ENCODE measurements at regions not wholly inside any gene's neighbourhood (a gene's known extent, or its start where the extent isn't known, plus 50 kb on each side); places are given as distances from the start of the nearest gene placed in this dataset.

GRCh38 chr9:113646946-113647914 is 183.7 kb downstream of the RGS3 start:
- DNase-seq (ENCODE audit: low read depth): no peak

- no peak for DNase-seq (ENCODE audit: low read depth)
Observed at GRCh38 chr9:113648048-113648447, 184.5 kb downstream of the RGS3 start.

DNA sequence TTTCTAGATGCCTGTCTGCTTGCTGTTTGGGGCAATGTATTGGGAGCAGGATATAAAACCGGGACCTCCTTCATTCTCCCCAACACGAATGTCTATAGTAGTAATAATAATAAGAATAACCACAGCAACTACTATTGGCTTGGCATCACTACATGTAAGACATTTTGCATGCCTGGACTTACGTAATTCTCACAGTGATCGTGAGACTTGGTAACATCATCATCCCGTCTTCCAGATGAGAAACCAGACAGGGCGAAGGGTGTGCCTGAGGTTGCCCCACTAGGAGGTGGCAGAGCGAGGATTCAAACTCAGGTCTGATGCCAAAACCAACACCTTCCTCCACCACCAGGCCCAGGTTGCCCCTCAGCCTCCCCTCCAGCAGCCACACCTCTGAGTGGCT is 185.1 kb downstream of the RGS3 start:
- DNase-seq (ENCODE audit: low read depth): no peak

- DNase-seq (ENCODE audit: low read depth): no peak
Observed at GRCh38 chr9:113649054-113649453, 185.5 kb downstream of the RGS3 start.

- no peak for DNase-seq (ENCODE audit: low read depth)
Observed at GRCh38 chr9:113649855-113650206, 186.3 kb downstream of the RGS3 start.

GRCh38 chr9:113650207-113651131 is 186.9 kb downstream of the RGS3 start:
- no peak for DNase-seq (ENCODE audit: low read depth)

GRCh38 chr9:113651896-113652295 is 188.4 kb downstream of the RGS3 start:
- DNase-seq (ENCODE audit: low read depth): no peak

- no peak for DNase-seq (ENCODE audit: low read depth)
Observed at GRCh38 chr9:113652355-113653152, 189.0 kb downstream of the RGS3 start.

DNA sequence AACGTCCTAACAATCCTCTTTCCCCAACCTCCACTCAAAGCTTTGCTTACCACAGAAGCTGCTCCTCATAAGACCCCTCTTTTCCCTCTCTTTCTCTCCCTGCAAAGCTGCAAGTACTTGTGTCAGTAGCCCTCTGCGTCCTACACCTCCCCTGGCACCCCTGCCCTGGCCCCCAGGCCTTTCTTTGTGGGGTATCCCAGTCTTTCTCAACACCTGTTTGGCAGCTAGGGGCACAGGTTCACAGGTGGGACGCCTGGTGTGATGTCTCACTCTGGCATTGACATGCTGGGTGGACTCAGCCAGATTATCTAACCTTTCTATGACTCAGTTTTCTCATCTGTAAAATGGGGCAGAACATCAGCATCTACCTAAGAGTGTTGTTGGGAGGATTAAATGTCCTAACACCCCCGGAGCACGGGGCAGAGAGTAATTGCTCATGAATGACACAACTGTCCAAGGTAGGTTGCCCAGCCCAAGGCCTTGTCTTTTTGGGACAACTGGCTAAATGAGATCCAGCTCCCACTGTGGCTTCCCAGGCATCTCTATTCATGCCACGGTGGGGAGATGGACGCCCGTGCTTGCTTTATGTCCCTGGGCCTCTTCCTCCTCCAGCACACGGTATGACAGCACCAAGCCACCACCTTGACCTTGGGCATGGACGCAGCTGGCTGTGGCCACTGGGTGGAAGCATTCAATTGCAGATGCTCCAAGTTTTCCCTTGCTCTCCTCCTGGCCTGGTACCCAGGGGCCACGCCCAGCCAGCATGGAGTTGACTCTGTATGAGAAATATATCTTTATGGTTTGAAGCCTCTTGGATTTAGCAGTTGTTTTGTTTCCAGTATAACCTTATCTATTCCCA is 190.4 kb downstream of the RGS3 start:
- no peak for DNase-seq (ENCODE audit: low read depth)

DNA sequence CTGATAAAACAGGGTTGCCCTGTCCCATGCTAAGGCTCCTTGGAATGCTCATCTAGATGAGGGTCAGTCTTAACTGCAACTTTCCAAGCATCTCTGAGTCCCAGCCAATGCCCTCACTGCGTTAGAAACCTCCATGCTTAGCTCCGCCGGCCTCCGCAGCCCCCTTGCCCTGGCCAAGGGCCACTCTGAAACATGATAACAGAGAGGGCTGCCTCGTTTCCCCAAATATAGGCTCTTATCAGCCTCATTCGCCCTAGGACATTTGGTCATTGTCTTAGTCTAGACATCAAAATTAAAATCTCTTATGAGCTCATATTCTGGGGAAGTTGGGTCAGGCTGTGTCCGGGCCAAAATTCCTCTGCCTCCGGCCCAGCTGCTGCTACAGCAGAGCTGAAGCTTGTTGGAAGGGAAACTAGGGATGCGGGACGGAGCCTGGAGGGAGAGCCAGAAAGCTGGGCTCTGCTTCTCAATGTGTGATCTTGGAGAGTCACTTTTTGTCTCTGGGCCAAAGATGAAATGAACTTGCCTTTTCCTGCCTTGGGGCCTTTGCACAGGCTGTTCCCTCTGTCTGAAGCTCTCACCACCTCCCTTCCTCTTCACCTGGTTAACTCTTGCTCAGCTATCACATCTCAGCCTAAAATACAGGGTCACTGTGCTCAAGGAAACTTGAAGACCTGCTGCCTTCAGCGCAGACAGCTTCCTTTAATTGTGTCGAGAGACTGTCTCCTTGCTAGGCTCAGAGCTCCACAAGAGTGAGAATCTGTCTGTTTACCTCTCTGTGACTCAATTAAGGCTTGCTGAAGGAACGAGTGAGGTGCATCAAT is 191.3 kb downstream of the RGS3 start:
- no peak for DNase-seq (ENCODE audit: low read depth)

DNA sequence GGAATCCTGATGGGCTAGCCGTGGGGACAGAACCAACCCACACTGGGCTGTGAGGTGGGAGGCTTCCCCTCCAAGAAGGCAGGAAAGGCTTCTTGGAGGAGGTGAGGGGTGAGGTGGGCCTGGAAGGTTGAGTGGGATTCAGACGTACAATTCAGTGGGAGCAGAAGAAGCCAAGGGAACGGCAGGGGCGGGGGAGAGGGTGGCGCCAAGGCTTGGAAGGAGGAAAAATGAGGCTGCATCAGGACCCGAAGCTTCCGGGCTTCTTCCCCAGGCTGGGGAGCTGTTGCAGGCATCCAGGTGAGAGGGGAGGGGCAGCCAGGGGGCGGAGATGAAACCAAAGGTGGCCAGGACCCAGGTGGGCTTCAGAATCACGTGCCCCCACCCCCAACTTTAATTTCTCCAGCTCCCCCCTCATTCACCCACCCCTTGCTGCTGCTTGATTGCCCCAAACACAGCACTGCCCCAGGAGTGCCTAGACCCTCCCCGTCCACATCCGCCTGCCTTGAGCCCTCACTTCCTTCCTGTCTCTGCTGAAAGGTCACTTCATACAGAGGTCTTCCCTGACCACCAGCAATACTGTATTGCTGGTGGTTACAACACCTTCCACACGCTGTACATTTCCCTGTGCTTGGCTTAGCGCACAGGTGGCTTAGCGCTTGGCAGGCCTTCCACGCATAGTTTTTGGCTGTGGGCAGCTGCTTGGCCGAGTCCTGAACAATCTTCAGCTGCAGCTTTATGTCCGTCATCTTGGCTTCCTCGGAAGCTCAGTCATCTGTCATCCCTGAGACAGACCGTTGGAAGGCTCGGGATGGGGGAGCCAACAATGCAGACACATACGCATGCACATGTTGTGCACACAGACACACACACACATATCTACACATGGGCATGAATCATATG is 193.5 kb downstream of the RGS3 start:
- DNase-seq (ENCODE audit: low read depth): no peak

DNA sequence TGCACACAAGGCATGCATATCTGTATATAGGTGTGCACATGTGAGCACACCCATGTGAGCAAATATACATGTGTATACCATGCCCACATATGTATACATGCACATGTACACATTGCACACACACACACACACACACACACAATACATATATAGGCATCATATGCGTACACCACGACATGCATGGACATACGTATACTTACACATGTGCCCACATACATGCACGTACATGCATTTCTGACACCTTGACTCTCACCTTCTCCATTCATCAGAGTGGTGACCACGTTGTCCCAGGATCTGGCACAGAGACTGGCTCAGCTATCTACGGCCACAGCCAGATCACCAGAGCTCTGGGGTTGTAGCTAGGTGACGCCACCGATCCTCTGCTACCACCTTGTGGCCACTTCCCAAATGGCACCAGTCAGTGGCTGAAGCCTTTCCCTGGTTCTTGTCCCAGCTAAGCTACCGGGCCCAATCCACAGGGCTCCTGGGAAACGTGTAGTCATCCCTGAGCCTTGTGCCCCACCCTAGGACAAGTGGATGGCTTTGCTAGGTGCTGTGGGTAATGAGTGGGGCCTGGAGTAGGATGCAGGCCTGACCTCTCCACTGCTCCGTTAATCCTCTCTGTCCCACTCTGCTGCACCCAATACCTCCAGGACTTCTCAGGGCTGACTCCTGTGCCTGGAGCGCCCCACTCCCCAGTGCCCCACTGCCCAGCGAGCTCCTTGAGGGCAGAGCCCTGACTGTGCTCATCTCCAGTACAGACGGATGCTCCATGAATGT is 194.4 kb downstream of the RGS3 start:
- peak; percentile 69 for DNase-seq (ENCODE audit: low read depth)

DNA sequence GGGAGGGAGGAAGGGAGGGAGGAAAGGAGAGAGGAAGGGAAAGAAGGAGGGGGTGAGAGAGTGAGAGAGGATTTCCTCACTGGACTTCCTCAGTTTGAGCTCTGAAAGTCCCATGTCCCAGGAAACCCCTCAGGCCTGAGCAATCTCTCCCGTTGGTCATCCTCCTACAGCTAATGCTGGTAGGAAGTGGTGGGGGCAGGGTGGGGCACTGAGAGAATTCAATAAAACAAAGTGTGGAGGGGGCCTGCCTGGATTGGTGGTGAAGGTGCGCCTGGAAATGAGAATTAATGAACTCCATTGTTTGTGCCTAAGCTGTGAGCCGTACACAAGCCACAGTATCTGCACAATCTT is 195.0 kb downstream of the RGS3 start:
- DNase-seq (ENCODE audit: low read depth): no peak

- DNase-seq (ENCODE audit: low read depth): no peak
Observed at GRCh38 chr9:113659039-113659438, 195.5 kb downstream of the RGS3 start.

DNA sequence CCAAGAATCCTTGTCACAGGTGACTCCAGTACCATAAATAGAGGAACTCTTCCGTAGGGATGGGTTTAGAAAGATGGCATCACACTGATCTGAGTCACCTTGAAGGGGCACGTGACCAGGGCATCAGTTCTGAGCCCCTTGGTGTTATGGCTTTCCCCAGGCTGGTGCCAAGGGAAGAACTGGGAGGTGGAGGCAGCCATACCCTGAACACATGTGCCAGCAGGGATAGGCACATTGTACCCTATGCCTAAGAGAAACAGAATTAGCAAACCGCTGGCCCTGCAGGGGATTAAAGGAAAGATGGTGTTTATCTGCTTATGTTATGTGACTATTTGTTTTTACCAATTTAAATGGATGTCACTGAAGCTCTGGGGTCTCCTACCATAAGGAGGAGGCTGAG is 196.2 kb downstream of the RGS3 start:
- DNase-seq (ENCODE audit: low read depth): no peak

GRCh38 chr9:113660196-113660595 is 196.7 kb downstream of the RGS3 start:
- DNase-seq (ENCODE audit: low read depth): no peak

DNA sequence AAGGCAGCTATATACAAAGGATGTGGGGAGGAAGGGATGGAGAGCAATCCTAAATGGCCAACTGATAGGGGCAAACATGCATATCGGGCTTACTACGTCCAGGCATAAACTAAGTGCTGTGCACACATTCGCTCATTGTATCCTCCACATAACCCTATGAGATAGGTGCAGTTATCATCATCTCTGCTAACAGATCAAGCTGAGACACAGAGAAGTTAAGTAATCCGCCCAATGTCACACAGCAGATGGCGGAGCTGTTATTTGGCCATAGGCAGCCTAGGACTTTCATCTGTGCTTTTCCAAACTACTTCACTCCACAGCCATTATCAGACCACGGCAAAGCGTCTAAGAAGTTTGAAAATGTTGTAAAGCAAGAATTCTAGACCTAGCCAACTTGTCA is 197.5 kb downstream of the RGS3 start:
- no peak for DNase-seq (ENCODE audit: low read depth)

DNA sequence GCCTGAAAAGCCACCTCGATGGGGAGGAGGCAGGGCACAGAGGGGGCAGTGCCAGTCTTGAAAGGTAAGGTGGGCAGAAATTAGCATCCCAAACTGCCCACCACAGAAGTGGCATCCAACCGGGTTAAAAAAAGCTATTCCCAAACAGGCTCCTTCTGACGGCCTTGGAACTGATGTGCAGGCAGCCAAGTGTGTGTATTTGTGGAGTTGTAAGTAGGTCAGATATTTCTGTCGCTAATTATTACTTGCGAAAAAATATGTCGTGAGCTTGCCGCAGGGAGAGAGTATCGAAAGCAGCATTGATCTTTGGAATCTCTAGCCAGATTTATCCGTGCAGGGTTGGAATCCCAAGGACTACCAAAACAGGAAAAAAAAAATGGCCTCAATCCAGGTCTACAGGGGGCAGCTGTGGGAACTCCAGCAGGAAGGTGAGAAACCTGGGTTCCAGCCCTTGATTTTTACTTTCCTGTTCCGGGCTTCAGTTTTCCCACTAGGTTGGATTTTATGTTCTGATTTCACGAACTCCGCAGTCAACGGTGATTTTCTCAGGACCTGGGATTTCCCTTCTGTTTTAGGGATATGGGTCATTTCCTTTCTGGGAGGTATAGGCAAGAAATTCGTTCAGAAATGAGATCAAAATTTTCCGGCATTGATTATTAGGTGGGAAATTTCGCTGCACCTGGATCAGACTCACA is 200.8 kb downstream of the RGS3 start:
- no peak for DNase-seq (ENCODE audit: low read depth)

Data from activated T-cell treated with anti-CD3 and anti-CD28 coated beads for 1 hour (primary cell).